Tibial artery (tissue), 4 donors: ENCODE measurements at regions not wholly inside any gene's neighbourhood (a gene's known extent, or its start where the extent isn't known, plus 50 kb on each side); places are given as distances from the start of the nearest gene placed in this dataset.

ENCODE experiments used
- DNase-seq, 2 donors: peaks; one replicate each; pipeline ENCODE4 v3.0.0-alpha.2; 2019
- H3K27ac ChIP-seq, 2 donors: fragments of 200-600 bp; sonication (generic) in 1 of 2; 1 replicate in 1 of 2; 2 replicates in 1 of 2; pipeline ENCODE4 v1.5.1; 2018 to 2019; ENCODE audit warnings: mild to moderate bottlenecking in 1 of 2
- H3K27me3 ChIP-seq, 2 donors: fragments of 200-600 bp; sonication (generic) in 1 of 2; one replicate each; pipeline versions ENCODE4 v1.5.1 to v1.6.0; 2016 to 2019
- H3K36me3 ChIP-seq, 3 donors: fragments of 200-600 bp; sonication (generic) in 2 of 3; one replicate each; pipeline ENCODE4 v1.5.1; 2016 to 2019; ENCODE audit warnings: mild to moderate bottlenecking in 2 of 3
- H3K4me1 ChIP-seq, 4 donors: fragments of 200-600 bp; sonication (generic) in 2 of 4; 1 replicate in 3 of 4; 2 replicates in 1 of 4; pipeline ENCODE4 v1.5.1; 2016 to 2019
- H3K4me3 ChIP-seq, 2 donors: fragments of 200-600 bp; sonication (generic) in 1 of 2; 1 replicate in 1 of 2; 2 replicates in 1 of 2; pipeline ENCODE4 v1.5.1; 2018 to 2019; ENCODE audit warnings: mild to moderate bottlenecking in 2 of 2
- H3K9me3 ChIP-seq, 3 donors: fragments of 200-600 bp; sonication (generic) in 1 of 3; one replicate each; pipeline ENCODE4 v1.5.1; 2016 to 2019
- intact Hi-C: fragments of 100-400 bp; cut with DNase I; formaldehyde crosslinking; loops from one replicate; pipeline ENCODE4 v1.15.0; 2023; ENCODE audit warnings: low total_unique reads
- TF ChIP-seq, protein P1 (sequence below), 2 experiments: fragments of 200-600 bp in 1 of 2; fragments of 450-650 bp in 1 of 2; IDR thresholded peaks; one replicate each; pipeline ENCODE4 v1.5.1; 2017 to 2019; ENCODE audit warnings: antibody characterized with exemption in 2 of 2, mild to moderate bottlenecking in 1 of 2, moderate library complexity in 1 of 2

DNA sequence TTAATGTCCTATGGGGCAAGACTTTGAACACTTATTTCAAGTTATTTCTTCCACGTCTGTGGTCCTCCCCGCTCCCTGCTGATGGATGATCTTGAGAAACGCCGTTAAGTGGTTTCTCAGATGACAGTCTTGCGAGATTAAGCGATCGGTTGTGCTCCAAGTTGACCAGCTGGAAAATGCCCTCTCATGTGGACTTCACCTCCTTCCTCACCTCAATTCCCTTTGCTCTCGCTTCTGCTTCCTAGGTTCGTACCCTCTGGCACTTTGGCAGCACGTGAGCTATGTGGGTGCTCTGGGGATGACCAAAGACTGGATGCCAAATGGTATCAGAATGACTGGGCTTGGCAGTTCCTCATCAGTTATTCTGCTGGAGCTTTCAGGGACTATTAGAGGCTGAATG, 480.0 kb downstream of the ZNF536 start:
- Histone ChIP-seq H3K27ac (no peak overlapping the region), H3K4me3 (no peak overlapping the region), H3K4me1 (no peaks in the 10 kb centered on the region), H3K27me3 (no peaks in the 10 kb centered on the region), H3K36me3 (no peaks in the 10 kb centered on the region), H3K9me3 (no peaks in the 10 kb centered on the region)
- no peak for DNase-seq
- intact Hi-C loops: no loop called here
- TF ChIP-seq, protein P1, sequence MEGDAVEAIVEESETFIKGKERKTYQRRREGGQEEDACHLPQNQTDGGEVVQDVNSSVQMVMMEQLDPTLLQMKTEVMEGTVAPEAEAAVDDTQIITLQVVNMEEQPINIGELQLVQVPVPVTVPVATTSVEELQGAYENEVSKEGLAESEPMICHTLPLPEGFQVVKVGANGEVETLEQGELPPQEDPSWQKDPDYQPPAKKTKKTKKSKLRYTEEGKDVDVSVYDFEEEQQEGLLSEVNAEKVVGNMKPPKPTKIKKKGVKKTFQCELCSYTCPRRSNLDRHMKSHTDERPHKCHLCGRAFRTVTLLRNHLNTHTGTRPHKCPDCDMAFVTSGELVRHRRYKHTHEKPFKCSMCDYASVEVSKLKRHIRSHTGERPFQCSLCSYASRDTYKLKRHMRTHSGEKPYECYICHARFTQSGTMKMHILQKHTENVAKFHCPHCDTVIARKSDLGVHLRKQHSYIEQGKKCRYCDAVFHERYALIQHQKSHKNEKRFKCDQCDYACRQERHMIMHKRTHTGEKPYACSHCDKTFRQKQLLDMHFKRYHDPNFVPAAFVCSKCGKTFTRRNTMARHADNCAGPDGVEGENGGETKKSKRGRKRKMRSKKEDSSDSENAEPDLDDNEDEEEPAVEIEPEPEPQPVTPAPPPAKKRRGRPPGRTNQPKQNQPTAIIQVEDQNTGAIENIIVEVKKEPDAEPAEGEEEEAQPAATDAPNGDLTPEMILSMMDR (IDR thresholded peaks at IDR 0.05): no peak

DNA sequence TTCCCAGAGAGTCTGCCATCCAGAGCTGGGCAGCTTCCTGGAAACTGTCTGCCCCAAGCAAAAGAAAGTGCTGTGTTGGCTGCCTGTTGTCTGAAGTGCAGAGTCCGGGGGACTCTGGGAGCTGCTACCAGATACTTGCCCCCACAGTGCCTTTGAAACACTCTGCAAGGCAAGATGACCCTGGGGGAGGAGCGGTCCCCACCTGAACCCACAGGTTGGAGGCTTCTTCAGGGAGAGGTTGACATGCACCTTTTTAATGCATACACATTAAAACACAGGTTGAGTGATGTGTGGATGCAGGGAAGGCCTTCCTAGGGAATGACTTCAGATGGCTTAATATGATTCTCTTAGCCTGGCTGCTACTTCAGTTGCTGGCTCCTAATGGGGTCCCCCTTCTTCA, 479.5 kb downstream of the ZNF536 start:
- intact Hi-C loops: no loop called here
- no peak for DNase-seq
- no peak overlapping the region for H3K4me3 ChIP-seq
- no peaks in the 10 kb centered on the region for H3K27me3 ChIP-seq
- no peaks in the 10 kb centered on the region for H3K4me1 ChIP-seq
- TF ChIP-seq, protein P1 (IDR thresholded peaks at IDR 0.05): no peak
- H3K27ac ChIP-seq: no peak overlapping the region
- H3K36me3 ChIP-seq: no peaks in the 10 kb centered on the region
- H3K9me3 ChIP-seq: no peaks in the 10 kb centered on the region

DNA sequence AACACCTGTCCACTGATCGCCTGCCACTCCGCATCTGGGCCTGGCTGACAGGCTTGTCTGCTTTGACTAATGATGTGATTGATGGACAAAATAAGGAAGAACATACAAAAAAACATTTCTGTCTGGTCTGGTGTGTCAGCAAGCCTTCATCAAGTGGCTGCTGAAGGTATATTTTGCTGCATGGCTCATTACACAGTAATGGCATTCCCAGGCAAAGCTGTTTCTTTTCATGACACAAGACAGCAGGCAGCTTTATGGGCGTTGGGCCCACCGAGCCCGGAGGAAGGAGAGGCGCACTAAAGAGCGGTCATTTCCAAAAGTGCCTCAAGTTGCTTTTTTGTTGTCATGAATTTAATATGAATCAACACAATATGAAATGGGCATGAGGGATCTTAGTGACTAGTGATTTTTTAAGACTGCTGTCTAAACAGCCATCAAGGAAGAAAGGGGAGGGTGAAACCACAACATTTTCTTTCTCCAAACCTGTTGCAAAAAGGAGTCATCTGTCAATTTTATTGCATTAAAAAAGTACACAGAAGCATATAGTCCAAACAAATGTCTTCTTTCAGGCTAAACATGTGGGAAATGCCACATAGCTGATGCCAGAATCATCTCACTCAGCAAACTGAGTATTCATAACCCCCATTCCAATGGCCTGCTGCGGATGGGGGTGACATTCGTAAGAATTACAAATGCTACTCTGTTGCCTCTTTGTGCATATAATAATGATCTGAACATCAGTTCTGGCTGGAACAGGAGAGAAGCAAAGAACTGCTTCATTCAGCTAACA, 476.6 kb downstream of the ZNF536 start:
- no peaks in the 10 kb centered on the region for H3K9me3 ChIP-seq
- no peak overlapping the region for H3K27ac ChIP-seq
- no peak for DNase-seq
- H3K4me1 ChIP-seq: no peaks in the 10 kb centered on the region
- no peaks in the 10 kb centered on the region for H3K36me3 ChIP-seq
- TF ChIP-seq, protein P1 (IDR thresholded peaks at IDR 0.05): no peak
- intact Hi-C loops: no loop called here
- no peak overlapping the region for H3K4me3 ChIP-seq
- no peaks in the 10 kb centered on the region for H3K27me3 ChIP-seq

DNA sequence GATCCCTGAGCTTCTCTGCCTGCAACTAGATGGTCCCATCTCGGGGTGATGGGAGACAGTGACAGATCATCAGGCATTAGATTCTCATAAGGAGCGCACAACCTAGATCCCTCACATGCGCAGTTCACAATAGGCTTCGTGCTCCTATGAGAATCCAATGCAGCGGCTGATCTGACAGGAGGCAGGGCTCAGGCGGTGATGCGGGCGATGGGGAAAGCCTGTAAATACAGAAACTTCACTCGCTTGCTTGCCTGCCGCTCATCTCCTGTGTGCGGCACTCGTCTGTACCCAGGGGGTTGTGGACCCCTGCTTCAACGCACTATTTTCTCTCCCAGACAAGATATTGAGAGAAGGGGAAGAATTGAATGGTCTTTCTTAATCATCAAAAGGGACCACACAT, 473.9 kb downstream of the ZNF536 start:
- Histone ChIP-seq H3K4me3 (no peak overlapping the region), H3K27ac (no peak overlapping the region), H3K36me3 (no peaks in the 10 kb centered on the region), H3K4me1 (no peaks in the 10 kb centered on the region), H3K9me3 (no peaks in the 10 kb centered on the region), H3K27me3 (no peaks in the 10 kb centered on the region)
- TF ChIP-seq, protein P1 (IDR thresholded peaks at IDR 0.05): no peak
- DNase-seq: no peak
- intact Hi-C loops: no loop called here

DNA sequence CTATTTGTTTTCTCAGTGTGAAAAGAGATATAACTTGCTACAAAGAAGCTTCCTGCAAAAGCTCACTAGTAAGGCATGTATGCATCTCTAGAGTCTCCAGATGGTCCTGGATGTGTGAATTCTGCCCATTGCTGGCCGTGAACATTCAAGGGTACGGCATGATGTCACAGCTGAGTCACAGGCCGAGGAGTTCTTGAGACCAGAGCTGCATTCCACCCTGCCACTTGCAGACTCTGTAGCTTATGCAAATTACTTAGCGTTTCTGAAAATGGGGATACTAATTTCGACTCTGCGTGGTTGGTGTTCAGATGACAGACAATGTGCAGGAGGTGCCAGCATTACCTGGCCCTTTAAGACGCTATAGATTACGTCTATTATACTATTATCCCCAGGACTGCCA, 470.7 kb downstream of the ZNF536 start:
- Histone ChIP-seq H3K9me3 (no peaks in the 10 kb centered on the region), H3K27ac (no peak overlapping the region), H3K4me3 (no peak overlapping the region), H3K4me1 (no peaks in the 10 kb centered on the region), H3K27me3 (no peaks in the 10 kb centered on the region), H3K36me3 (no peaks in the 10 kb centered on the region)
- intact Hi-C loops: no loop called here
- TF ChIP-seq, protein P1 (IDR thresholded peaks at IDR 0.05): no peak
- no peak for DNase-seq
